HepG2 (cell line): ENCODE measurements at regions not wholly inside any gene's neighbourhood (a gene's known extent, or its start where the extent isn't known, plus 50 kb on each side); places are given as distances from the start of the nearest gene placed in this dataset.

Experiments
- HNRNPLL ChIP-seq: fragments of 200-400 bp; formaldehyde crosslinking; IDR thresholded peaks from 2 replicates; pipeline ENCODE4 v1.6.1; 2017; ENCODE audit warnings: mild to moderate bottlenecking, low read depth, low read length; ENCODE audit not compliant: poor library complexity, severe bottlenecking
- KDM1A ChIP-seq: IDR thresholded peaks from 2 replicates; pipeline ENCODE4 v1.6.1; 2016; ENCODE audit warnings: missing compliant biosample characterization
- KDM4B ChIP-seq: sonication (generic); formaldehyde crosslinking; IDR thresholded peaks from 2 replicates; pipeline ENCODE4 v1.4.0; 2020; ENCODE audit warnings: missing genetic modification reagents
- MAZ ChIP-seq, 2 experiments: sonication (generic) in 1 of 2; formaldehyde crosslinking in 1 of 2; IDR thresholded peaks; 2 replicates each; pipeline versions ENCODE4 v1.5.0 to v1.6.1; 2012 to 2020; ENCODE audit warnings: low read depth in 2 of 2, mild to moderate bottlenecking in 2 of 2, borderline replicate concordance in 1 of 2, improper control_type of control experiment in 1 of 2, low read length in 1 of 2, missing genetic modification reagents in 1 of 2, moderate library complexity in 1 of 2
- MYNN ChIP-seq: sonication (generic); formaldehyde crosslinking; IDR thresholded peaks from 2 replicates; pipeline ENCODE4 v1.4.0; 2020; ENCODE audit warnings: mild to moderate bottlenecking, low read depth, missing genetic modification reagents
- PHF21A ChIP-seq: sonication (generic); formaldehyde crosslinking; IDR thresholded peaks from 2 replicates; pipeline ENCODE4 v1.5.0; 2020; ENCODE audit warnings: mild to moderate bottlenecking, missing genetic modification reagents
- RAD21 ChIP-seq: fragments of 450-650 bp; formaldehyde crosslinking; IDR thresholded peaks from 2 replicates; pipeline ENCODE4 v1.5.0; 2020; ENCODE audit warnings: mild to moderate bottlenecking
- RFXAP ChIP-seq: sonication (generic); formaldehyde crosslinking; IDR thresholded peaks from 2 replicates; pipeline ENCODE4 v1.4.0; 2020; ENCODE audit warnings: missing genetic modification reagents, borderline replicate concordance
- STAG1 ChIP-seq: sonication (generic); formaldehyde crosslinking; IDR thresholded peaks from 2 replicates; pipeline ENCODE4 v1.4.0; 2020; ENCODE audit warnings: missing genetic modification reagents
- TEAD3 ChIP-seq: optimal IDR thresholded peaks from 2 replicates; pipeline ENCODE3; 2016; ENCODE audit warnings: borderline replicate concordance
- XRCC5 ChIP-seq: fragments of 200-400 bp; formaldehyde crosslinking; optimal IDR thresholded peaks from 2 replicates; pipeline ENCODE3; 2017; ENCODE audit warnings: mild to moderate bottlenecking, low read length
- ZC3H13 ChIP-seq: sonication (generic); formaldehyde crosslinking; IDR thresholded peaks from 2 replicates; pipeline ENCODE4 v1.8.1; 2023; ENCODE audit warnings: mild to moderate bottlenecking, missing genetic modification reagents, moderate library complexity
- ZMYM4 ChIP-seq: sonication (generic); formaldehyde crosslinking; IDR thresholded peaks from 2 replicates; pipeline ENCODE4 v1.8.1; 2023; ENCODE audit warnings: mild to moderate bottlenecking, missing genetic modification reagents
- ZNF121 ChIP-seq: sonication (generic); formaldehyde crosslinking; IDR thresholded peaks from 2 replicates; pipeline ENCODE4 v1.5.0; 2020; ENCODE audit warnings: mild to moderate bottlenecking, missing genetic modification reagents
- ZNF598 ChIP-seq: sonication (generic); formaldehyde crosslinking; IDR thresholded peaks from 2 replicates; pipeline ENCODE4 v1.5.1; 2020; ENCODE audit warnings: mild to moderate bottlenecking, missing genetic modification reagents, borderline replicate concordance
- ZNF619 ChIP-seq: sonication (generic); formaldehyde crosslinking; IDR thresholded peaks from 2 replicates; pipeline ENCODE4 v1.4.0; 2020; ENCODE audit warnings: mild to moderate bottlenecking, missing genetic modification reagents
- ZNF777 ChIP-seq: sonication (generic); formaldehyde crosslinking; IDR thresholded peaks from 2 replicates; pipeline ENCODE4 v1.4.0; 2020; ENCODE audit warnings: missing genetic modification reagents
- ZNF841 ChIP-seq: sonication (generic); formaldehyde crosslinking; IDR thresholded peaks from 2 replicates; pipeline ENCODE4 v1.8.1; 2023; ENCODE audit warnings: missing genetic modification reagents, borderline replicate concordance
- TF ChIP-seq, protein P1 (sequence below): sonication (generic); formaldehyde crosslinking; IDR thresholded peaks from 2 replicates; pipeline ENCODE4 v1.5.1; 2020; ENCODE audit warnings: mild to moderate bottlenecking, moderate library complexity, missing genetic modification reagents
- TF ChIP-seq, protein P2 (sequence below): sonication (generic); formaldehyde crosslinking; IDR thresholded peaks from 2 replicates; pipeline ENCODE4 v1.5.0; 2020; ENCODE audit warnings: mild to moderate bottlenecking, missing genetic modification reagents
- TF ChIP-seq, protein P3 (sequence below): IDR thresholded peaks from 2 replicates; pipeline ENCODE4 v1.6.1; 2016; ENCODE audit warnings: missing compliant biosample characterization, missing genetic modification reagents, borderline replicate concordance
- TF ChIP-seq, protein P4 (sequence below): sonication (generic); formaldehyde crosslinking; IDR thresholded peaks from 2 replicates; pipeline ENCODE4 v1.4.0; 2020; ENCODE audit warnings: missing genetic modification reagents, borderline replicate concordance

DNA sequence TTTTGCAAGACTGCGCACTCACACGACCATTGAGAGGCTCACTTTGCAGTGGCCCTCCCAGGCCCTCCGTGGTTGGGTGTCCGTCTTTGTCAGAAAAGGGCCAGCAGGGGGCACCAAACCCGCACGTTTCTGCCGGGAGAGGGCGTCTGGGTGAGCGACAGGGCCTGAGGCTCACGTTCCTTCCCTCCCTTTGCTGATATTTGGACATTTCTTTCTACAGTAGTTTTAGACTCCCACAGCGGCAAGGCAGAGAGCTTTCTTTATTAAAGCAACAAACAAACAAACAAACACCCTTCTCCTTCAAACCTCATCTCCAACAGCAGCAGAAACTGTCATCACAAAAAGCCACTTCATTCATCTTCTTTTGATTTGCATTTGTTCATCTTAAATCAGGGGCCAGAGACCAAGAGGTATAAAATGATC is 79.2 kb upstream of the WDR26 start (continued):
- TF ChIP-seq, protein P1, sequence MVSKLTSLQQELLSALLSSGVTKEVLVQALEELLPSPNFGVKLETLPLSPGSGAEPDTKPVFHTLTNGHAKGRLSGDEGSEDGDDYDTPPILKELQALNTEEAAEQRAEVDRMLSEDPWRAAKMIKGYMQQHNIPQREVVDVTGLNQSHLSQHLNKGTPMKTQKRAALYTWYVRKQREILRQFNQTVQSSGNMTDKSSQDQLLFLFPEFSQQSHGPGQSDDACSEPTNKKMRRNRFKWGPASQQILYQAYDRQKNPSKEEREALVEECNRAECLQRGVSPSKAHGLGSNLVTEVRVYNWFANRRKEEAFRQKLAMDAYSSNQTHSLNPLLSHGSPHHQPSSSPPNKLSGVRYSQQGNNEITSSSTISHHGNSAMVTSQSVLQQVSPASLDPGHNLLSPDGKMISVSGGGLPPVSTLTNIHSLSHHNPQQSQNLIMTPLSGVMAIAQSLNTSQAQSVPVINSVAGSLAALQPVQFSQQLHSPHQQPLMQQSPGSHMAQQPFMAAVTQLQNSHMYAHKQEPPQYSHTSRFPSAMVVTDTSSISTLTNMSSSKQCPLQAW, result peak; percentile 31; the same call in 1 of the 2 replicates
- TF ChIP-seq ZNF121 (no peak), MAZ (IDR thresholded peaks at IDR 0.05; ENCODE audit: borderline replicate concordance, low read depth, low read length) (peak; percentile 34; the same call in 1 of the 2 replicates), MAZ (CRISPR knock-in tag; IDR thresholded peaks at IDR 0.05; ENCODE audit: low read depth) (peak; percentile 55; the same call in 1 of the 2 replicates), RAD21 (peak; percentile 83), KDM1A (CRISPR knock-in tag) (no peak), ZC3H13 (no peak), XRCC5 (peak; percentile 80), TEAD3 (CRISPR knock-in tag) (peak; percentile 54), MYNN (CRISPR knock-in tag) (no peak), PHF21A (CRISPR knock-in tag) (0 out of 2 replicates have a peak, but pooled peaks have one; percentile 46), ZMYM4 (CRISPR knock-in tag) (peak; percentile 54; the same call in 1 of the 2 replicates), KDM4B (CRISPR knock-in tag) (peak; percentile 65; the same call in 1 of the 2 replicates), STAG1 (CRISPR knock-in tag) (peak; percentile 93), RFXAP (CRISPR knock-in tag) (no peak), ZNF841 (CRISPR knock-in tag) (no peak), ZNF777 (no peak), ZNF619 (CRISPR knock-in tag) (0 out of 2 replicates have a peak, but pooled peaks have one; percentile 64), HNRNPLL (peak; percentile 36), ZNF598 (CRISPR knock-in tag) (0 out of 2 replicates have a peak, but pooled peaks have one; percentile 40)
- TF ChIP-seq, protein P2, sequence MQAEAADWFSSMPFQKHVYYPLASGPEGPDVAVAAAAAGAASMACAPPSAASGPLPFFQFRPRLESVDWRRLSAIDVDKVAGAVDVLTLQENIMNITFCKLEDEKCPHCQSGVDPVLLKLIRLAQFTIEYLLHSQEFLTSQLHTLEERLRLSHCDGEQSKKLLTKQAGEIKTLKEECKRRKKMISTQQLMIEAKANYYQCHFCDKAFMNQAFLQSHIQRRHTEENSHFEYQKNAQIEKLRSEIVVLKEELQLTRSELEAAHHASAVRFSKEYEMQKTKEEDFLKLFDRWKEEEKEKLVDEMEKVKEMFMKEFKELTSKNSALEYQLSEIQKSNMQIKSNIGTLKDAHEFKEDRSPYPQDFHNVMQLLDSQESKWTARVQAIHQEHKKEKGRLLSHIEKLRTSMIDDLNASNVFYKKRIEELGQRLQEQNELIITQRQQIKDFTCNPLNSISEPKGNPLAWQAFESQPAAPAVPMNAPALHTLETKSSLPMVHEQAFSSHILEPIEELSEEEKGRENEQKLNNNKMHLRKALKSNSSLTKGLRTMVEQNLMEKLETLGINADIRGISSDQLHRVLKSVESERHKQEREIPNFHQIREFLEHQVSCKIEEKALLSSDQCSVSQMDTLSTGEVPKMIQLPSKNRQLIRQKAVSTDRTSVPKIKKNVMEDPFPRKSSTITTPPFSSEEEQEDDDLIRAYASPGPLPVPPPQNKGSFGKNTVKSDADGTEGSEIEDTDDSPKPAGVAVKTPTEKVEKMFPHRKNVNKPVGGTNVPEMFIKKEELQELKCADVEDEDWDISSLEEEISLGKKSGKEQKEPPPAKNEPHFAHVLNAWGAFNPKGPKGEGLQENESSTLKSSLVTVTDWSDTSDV (CRISPR knock-in tag), result no peak
- TF ChIP-seq, protein P3, sequence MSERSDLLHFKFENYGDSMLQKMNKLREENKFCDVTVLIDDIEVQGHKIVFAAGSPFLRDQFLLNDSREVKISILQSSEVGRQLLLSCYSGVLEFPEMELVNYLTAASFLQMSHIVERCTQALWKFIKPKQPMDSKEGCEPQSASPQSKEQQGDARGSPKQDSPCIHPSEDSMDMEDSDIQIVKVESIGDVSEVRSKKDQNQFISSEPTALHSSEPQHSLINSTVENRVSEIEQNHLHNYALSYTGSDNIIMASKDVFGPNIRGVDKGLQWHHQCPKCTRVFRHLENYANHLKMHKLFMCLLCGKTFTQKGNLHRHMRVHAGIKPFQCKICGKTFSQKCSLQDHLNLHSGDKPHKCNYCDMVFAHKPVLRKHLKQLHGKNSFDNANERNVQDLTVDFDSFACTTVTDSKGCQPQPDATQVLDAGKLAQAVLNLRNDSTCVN, result no peak
- TF ChIP-seq, protein P4, sequence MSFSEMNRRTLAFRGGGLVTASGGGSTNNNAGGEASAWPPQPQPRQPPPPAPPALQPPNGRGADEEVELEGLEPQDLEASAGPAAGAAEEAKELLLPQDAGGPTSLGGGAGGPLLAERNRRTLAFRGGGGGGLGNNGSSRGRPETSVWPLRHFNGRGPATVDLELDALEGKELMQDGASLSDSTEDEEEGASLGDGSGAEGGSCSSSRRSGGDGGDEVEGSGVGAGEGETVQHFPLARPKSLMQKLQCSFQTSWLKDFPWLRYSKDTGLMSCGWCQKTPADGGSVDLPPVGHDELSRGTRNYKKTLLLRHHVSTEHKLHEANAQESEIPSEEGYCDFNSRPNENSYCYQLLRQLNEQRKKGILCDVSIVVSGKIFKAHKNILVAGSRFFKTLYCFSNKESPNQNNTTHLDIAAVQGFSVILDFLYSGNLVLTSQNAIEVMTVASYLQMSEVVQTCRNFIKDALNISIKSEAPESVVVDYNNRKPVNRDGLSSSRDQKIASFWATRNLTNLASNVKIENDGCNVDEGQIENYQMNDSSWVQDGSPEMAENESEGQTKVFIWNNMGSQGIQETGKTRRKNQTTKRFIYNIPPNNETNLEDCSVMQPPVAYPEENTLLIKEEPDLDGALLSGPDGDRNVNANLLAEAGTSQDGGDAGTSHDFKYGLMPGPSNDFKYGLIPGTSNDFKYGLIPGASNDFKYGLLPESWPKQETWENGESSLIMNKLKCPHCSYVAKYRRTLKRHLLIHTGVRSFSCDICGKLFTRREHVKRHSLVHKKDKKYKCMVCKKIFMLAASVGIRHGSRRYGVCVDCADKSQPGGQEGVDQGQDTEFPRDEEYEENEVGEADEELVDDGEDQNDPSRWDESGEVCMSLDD, result no peak
